Activated naive CD8-positive, alpha-beta T cell treated with anti-CD3 and anti-CD28 coated beads, Interleukin-2, amount 10 ng/mL, durations not matched to agents 7 days and 5 days (primary cell): ENCODE measurements at regions not wholly inside any gene's neighbourhood (a gene's known extent, or its start where the extent isn't known, plus 50 kb on each side); places are given as distances from the start of the nearest gene placed in this dataset.

Experiments
- ATAC-seq: fragments of 150-1000 bp; cut with Tn5 transposase; one replicate; pipeline ENCODE4 v1.10.0; 2021; ENCODE audit warnings: low read depth, moderate library complexity
- POLR2A ChIA-PET: fragments of 350-600 bp; sonication (Branson Sonifier 250); formaldehyde crosslinking; loops from one replicate; lab custom pipeline; 2021; ENCODE audit warnings: antibody characterized with exemption; lab: Charles Lee
- DNase-seq: peaks from one replicate; pipeline ENCODE4 v3.0.0; 2021
- H3K27ac Mint-ChIP-seq: one replicate; pipeline ENCODE4 v1.8.0; 2022; ENCODE audit warnings: mild to moderate bottlenecking, mixed read lengths
- H3K27me3 Mint-ChIP-seq: one replicate; pipeline ENCODE4 v1.8.0; 2022; ENCODE audit warnings: mild to moderate bottlenecking, moderate library complexity, mixed read lengths
- H3K36me3 Mint-ChIP-seq: one replicate; pipeline ENCODE4 v1.8.0; 2021; ENCODE audit warnings: mild to moderate bottlenecking, mixed read lengths
- H3K4me1 Mint-ChIP-seq: one replicate; pipeline ENCODE4 v1.8.0; 2021; ENCODE audit warnings: mixed read lengths
- H3K4me3 Mint-ChIP-seq: one replicate; pipeline ENCODE4 v1.8.0; 2022; ENCODE audit warnings: mild to moderate bottlenecking, moderate library complexity, mixed read lengths
- H3K9me3 Mint-ChIP-seq: one replicate; pipeline ENCODE4 v1.8.0; 2021; ENCODE audit warnings: mixed read lengths

DNA sequence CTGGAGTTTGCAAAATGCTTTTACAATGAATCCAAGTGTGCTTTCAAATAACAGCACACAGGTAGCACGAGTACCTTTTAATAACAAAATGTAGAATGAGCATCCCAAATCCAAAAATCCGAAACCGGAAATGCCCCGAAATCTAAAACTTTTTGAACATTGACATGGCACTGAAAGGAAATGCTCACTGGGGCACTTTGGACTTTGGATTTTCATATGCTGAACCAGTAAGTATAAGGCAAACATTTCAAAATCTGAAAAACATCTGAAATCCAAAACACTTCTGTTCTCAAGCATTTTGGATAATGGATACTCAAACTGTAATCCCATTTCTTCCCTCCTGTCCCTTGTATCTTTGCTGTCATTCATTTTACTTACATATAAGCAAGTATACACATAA is 50.1 kb downstream of the GCNT4 start:
- peaks cover 13% of the 10 kb centered on the region for H3K9me3 Mint-ChIP-seq
- H3K36me3 Mint-ChIP-seq, result peaks cover 7% of the 10 kb centered on the region
- H3K4me1 Mint-ChIP-seq, result no peaks in the 10 kb centered on the region
- H3K27ac Mint-ChIP-seq, result no peak overlapping the region
- ATAC-seq, result no peak
- no peak overlapping the region for H3K4me3 Mint-ChIP-seq
- no peak for DNase-seq
- no peaks in the 10 kb centered on the region for H3K27me3 Mint-ChIP-seq
- POLR2A ChIA-PET, result no interaction called here

DNA sequence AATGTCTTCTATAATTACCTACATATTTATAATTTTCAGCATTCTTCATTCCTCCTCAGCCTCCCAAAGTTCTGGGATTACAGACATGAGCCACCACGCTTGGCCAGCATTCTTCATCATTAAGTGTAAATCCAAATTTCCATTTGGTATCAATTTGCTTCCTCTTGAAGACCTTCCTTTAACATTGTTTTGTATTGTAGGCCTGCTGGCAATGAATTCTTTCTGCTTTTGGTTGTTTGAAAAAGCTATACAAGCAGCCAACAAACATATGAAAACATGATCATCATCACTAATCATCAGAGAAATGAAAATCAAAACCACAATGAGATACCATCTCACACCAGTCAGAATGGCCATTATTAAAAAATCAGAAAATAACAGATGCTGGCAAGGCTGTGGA is 56.4 kb downstream of the GCNT4 start:
- POLR2A ChIA-PET, result no interaction called here
- Mint-ChIP-seq H3K4me1 (no peaks in the 10 kb centered on the region), H3K36me3 (no peaks in the 10 kb centered on the region), H3K27ac (no peak overlapping the region), H3K4me3 (no peak overlapping the region), H3K9me3 (peaks cover 9% of the 10 kb centered on the region), H3K27me3 (no peaks in the 10 kb centered on the region)
- DNase-seq (no peak), ATAC-seq (no peak)

GRCh38 chr5:74994826-74995225 is 57.5 kb downstream of the GCNT4 start:
- no peak overlapping the region for H3K4me3 Mint-ChIP-seq
- POLR2A ChIA-PET, result no interaction called here
- ATAC-seq (no peak), DNase-seq (no peak)
- no peaks in the 10 kb centered on the region for H3K27me3 Mint-ChIP-seq
- H3K36me3 Mint-ChIP-seq, result no peaks in the 10 kb centered on the region
- no peak overlapping the region for H3K27ac Mint-ChIP-seq
- no peaks in the 10 kb centered on the region for H3K4me1 Mint-ChIP-seq
- H3K9me3 Mint-ChIP-seq, result peaks cover 9% of the 10 kb centered on the region

- no peaks in the 10 kb centered on the region for H3K36me3 Mint-ChIP-seq
- peaks cover 6% of the 10 kb centered on the region for H3K9me3 Mint-ChIP-seq
- DNase-seq (no peak), ATAC-seq (no peak)
- H3K4me3 Mint-ChIP-seq, result no peak overlapping the region
- POLR2A ChIA-PET, result no interaction called here
- no peaks in the 10 kb centered on the region for H3K4me1 Mint-ChIP-seq
- H3K27ac Mint-ChIP-seq, result no peak overlapping the region
- H3K27me3 Mint-ChIP-seq, result no peaks in the 10 kb centered on the region
Observed at GRCh38 chr5:74993743-74994142, 58.6 kb downstream of the GCNT4 start.

GRCh38 chr5:74992791-74993190 is 59.6 kb downstream of the GCNT4 start:
- DNase-seq (no peak), ATAC-seq (no peak)
- Mint-ChIP-seq H3K9me3 (peaks cover 6% of the 10 kb centered on the region), H3K36me3 (no peaks in the 10 kb centered on the region), H3K4me1 (no peaks in the 10 kb centered on the region), H3K27me3 (no peaks in the 10 kb centered on the region), H3K4me3 (no peak overlapping the region), H3K27ac (no peak overlapping the region)
- POLR2A ChIA-PET, result no interaction called here

DNA sequence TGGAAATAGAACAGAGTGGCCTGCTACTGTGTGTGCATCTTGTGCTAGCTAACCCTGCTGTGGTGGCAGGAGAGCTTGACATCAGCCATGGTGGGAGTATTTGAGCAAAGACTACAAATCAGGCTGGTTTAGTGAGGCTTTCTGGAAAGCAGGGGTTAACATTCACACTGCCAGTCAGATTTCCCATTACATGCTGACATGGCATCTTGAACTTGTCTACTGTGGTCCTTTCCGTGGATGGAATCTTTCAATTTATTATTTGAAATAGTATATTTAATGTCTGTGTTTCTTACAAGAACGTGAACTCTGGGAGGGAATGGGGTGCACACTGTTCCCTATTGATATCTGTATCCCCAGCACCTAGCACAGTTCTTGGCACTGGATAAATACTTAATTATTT is 60.8 kb downstream of the GCNT4 start:
- Mint-ChIP-seq H3K4me3 (no peak overlapping the region), H3K27ac (no peak overlapping the region), H3K36me3 (no peaks in the 10 kb centered on the region), H3K9me3 (peaks cover 4% of the 10 kb centered on the region), H3K27me3 (no peaks in the 10 kb centered on the region), H3K4me1 (no peaks in the 10 kb centered on the region)
- POLR2A ChIA-PET, result no interaction called here
- DNase-seq (no peak), ATAC-seq (no peak)

DNA sequence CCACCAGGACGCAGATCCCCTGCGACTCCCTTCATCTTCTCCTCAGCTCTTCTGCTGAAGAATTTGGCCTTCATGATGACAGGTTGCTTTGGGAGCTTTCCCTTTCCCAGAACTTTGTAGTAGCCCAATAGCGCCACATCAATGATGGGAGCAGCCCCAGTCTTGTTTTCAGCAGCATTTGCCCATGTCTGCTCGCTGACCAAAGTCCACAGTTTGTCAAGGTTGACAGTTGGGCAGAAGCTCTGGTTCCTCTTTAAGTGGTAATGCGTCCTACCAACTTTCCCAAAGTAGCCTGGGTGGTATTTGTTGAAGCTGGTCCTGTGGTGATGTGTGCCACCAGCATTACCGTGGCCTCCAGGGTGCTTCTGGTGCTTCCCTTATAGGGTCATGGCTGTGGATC is 62.2 kb downstream of the GCNT4 start:
- Mint-ChIP-seq H3K4me1 (no peaks in the 10 kb centered on the region), H3K36me3 (no peaks in the 10 kb centered on the region), H3K27ac (no peak overlapping the region), H3K27me3 (no peaks in the 10 kb centered on the region), H3K4me3 (no peak overlapping the region), H3K9me3 (peaks cover 2% of the 10 kb centered on the region)
- POLR2A ChIA-PET, result no interaction called here
- ATAC-seq, result no peak
- DNase-seq, result no peak

DNA sequence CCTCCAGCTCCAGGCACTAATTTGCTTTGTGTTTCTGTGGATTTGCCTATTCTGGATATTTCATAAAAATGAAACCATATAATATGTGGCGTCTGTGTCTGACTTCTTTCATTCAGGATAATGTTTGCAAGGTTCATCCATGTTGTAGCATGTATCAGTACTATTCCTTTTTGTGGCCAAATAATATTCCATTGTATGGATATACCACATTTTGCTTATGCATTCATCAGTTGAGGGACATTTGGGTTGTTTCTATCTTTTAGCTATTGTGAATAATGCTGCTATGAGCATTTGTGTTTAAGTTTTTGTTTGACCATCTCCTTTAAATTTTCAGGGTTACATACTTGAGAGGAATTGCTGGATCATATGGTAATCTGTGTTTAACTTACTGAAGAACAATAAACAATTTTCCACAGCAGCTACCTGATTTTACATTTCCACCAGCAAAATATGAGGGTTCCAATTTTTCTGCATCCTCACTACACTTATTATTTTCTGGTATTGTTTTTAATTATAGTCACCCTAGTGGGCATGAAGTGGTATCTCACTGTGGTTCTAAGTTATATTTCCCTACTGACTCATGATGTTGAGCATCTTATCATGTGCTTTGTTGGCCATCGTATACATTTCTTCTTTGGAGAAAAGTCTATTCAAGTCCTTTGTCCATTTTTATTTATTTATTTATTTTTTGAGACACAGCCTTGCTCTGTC is 63.9 kb downstream of the GCNT4 start:
- no peak overlapping the region for H3K4me3 Mint-ChIP-seq
- POLR2A ChIA-PET, result no interaction called here
- ATAC-seq, result no peak

DNA sequence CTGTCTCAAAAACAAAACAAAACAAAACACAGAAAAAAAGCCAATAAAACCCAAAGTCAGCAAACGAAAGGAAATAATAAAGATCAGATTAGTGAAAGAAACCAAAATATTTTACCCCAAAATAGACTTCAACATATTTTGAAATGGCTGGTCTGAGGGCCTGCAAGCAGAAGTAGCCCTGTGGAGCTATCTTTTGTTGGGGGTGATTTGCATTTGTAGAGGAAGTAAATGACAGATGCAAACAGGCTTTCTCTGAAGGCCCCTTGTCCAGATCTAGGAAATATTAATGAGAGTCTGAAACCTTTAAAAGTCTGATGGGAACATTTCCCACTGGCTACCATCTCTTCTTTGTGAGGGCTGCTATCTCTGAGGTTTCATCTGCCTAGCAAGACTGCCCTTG is 74.0 kb downstream of the GCNT4 start:
- Mint-ChIP-seq H3K4me3 (no peak overlapping the region), H3K9me3 (peaks cover 10% of the 10 kb centered on the region), H3K36me3 (peaks cover 7% of the 10 kb centered on the region), H3K27ac (no peak overlapping the region), H3K27me3 (peaks cover 7% of the 10 kb centered on the region), H3K4me1 (peaks cover 15% of the 10 kb centered on the region)
- ATAC-seq (no peak), DNase-seq (no peak)
- POLR2A ChIA-PET, result no interaction called here

More for the DNA sequence above, 63.9 kb downstream of the GCNT4 start:
- Mint-ChIP-seq H3K9me3 (peaks cover 2% of the 10 kb centered on the region), H3K4me1 (no peaks in the 10 kb centered on the region), H3K36me3 (no peaks in the 10 kb centered on the region), H3K27me3 (no peaks in the 10 kb centered on the region), H3K27ac (no peak overlapping the region)
- no peak for DNase-seq

DNA sequence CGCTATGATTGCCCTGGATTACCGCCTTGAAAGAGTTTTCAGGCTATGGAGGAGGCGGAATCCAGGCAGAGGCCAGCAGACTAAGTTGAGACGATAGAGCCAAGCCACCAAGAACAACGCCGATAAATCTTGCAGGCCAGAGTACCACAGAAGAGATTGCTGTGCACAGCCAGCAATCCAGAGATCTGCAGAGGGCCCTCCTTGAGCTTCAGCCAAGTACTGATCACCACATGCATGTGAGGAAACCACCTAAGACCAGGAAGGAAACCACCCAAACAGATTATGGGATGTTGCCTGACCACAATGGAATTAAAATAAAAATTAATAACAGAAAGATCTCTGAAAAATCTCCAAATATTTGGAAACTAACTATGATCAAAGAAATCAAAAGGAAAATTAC is 74.9 kb downstream of the GCNT4 start:
- Mint-ChIP-seq H3K4me1 (peaks cover 15% of the 10 kb centered on the region), H3K4me3 (no peak overlapping the region), H3K36me3 (peaks cover 7% of the 10 kb centered on the region), H3K27ac (no peak overlapping the region), H3K9me3 (peaks cover 10% of the 10 kb centered on the region), H3K27me3 (peaks cover 7% of the 10 kb centered on the region)
- ATAC-seq, result no peak
- no peak for DNase-seq
- POLR2A ChIA-PET, result no interaction called here

DNA sequence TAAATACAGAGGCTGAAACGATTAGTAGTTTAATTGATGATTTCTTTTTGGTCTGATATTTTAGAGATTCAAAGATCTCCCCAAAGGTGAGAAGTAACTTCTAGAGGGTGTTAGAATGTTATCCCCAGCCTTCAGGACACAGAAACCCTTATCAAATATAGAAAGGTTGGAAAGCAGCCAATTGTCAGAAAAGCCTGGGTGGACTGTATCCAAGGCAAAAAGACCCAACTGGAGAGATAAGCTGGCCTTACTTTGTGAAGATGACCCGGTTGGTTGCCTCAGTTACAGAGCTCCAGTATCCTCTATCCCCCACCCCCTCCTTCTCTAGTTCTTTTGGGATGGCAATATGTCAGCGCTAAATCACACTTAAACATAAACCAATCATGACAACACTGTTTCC is 75.7 kb downstream of the GCNT4 start:
- Mint-ChIP-seq H3K9me3 (peaks cover 10% of the 10 kb centered on the region), H3K27ac (no peak overlapping the region), H3K4me1 (peaks cover 15% of the 10 kb centered on the region), H3K4me3 (no peak overlapping the region), H3K27me3 (peaks cover 7% of the 10 kb centered on the region), H3K36me3 (peaks cover 7% of the 10 kb centered on the region)
- no peak for DNase-seq
- POLR2A ChIA-PET, result no interaction called here
- no peak for ATAC-seq

GRCh38 chr5:74975582-74975981 is 76.8 kb downstream of the GCNT4 start:
- DNase-seq (no peak), ATAC-seq (no peak)
- peaks cover 6% of the 10 kb centered on the region for H3K27me3 Mint-ChIP-seq
- H3K4me3 Mint-ChIP-seq, result no peak overlapping the region
- H3K36me3 Mint-ChIP-seq, result peaks cover 7% of the 10 kb centered on the region
- peaks cover 10% of the 10 kb centered on the region for H3K9me3 Mint-ChIP-seq
- H3K4me1 Mint-ChIP-seq, result peaks cover 15% of the 10 kb centered on the region
- H3K27ac Mint-ChIP-seq, result no peak overlapping the region
- POLR2A ChIA-PET, result no interaction called here

DNA sequence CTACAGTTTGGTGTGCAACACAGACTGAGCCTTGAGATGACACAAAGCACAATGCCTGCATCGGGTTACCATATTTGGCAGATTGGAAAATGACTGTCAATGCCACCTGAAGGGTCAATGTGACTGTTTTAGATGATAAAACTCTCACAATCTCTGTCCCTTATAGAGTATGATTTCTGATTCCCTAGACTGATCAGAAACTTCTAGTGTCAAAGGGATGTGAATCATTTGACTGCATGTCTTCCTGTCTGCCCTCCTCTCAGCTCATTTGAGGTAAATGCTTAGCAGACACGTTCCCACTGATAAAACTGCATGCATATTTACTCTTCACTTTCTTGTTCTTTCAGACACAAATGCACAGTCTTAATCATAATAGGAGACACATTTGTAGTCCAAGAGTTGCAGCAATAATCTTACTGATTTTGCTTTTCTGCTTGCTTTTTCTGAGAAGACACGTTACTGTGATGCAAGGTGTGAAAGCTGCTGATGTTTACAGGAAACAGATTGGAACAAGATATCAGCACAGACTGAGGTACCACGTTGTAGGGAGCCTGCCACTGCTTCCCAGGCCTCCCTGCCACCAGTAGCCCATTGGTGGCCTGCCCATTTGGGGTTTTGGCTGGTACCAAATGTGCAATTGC is 77.8 kb downstream of the GCNT4 start:
- POLR2A ChIA-PET, result no interaction called here
- H3K36me3 Mint-ChIP-seq, result peaks cover 7% of the 10 kb centered on the region
- H3K4me3 Mint-ChIP-seq, result peak overlapping the region; percentile 36
- H3K4me1 Mint-ChIP-seq, result peaks cover 15% of the 10 kb centered on the region
- H3K9me3 Mint-ChIP-seq, result peaks cover 10% of the 10 kb centered on the region
- peak; percentile 83 for ATAC-seq
- peak overlapping the region; percentile 86 for H3K27ac Mint-ChIP-seq
- DNase-seq, result no peak
- peaks cover 4% of the 10 kb centered on the region for H3K27me3 Mint-ChIP-seq

DNA sequence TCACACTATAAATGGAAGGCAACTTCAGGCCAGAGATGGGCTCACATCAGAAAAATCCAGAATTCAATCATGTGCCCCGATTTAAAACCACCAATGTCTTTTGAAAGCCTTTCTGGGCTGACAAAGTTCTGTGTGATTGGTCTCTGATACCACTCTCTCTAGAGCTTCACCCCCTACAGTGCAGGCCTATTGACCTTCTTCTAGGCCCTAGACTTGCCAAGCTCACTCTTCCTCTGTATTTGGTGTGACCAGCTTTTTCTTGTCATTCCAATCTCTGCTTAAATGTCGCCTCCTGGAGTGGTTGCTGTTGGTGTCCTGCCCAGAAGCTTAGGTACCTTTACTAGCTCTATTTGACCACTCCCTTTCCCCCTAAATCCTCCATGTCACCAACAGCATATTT is 78.7 kb downstream of the GCNT4 start:
- ATAC-seq (no peak), DNase-seq (no peak)
- POLR2A ChIA-PET, result no interaction called here
- no peak overlapping the region for H3K27ac Mint-ChIP-seq
- H3K4me1 Mint-ChIP-seq, result peaks cover 15% of the 10 kb centered on the region
- no peak overlapping the region for H3K4me3 Mint-ChIP-seq
- H3K27me3 Mint-ChIP-seq, result peaks cover 2% of the 10 kb centered on the region
- peaks cover 7% of the 10 kb centered on the region for H3K36me3 Mint-ChIP-seq
- peaks cover 10% of the 10 kb centered on the region for H3K9me3 Mint-ChIP-seq
